Tibial nerve (tissue), 4 donors: ENCODE measurements at regions not wholly inside any gene's neighbourhood (a gene's known extent, or its start where the extent isn't known, plus 50 kb on each side); places are given as distances from the start of the nearest gene placed in this dataset.
A peak's percentile ranks its signal among the peaks of the same experiment; 100 is the strongest.

ENCODE experiments used
- DNase-seq, 2 donors: peaks; one replicate each; pipeline ENCODE4 v3.0.0-alpha.2; 2019; ENCODE audit warnings: low spot score in 2 of 2
- H3K27ac ChIP-seq, 4 donors: fragments of 200-600 bp; sonication (generic) in 3 of 4; one replicate each; pipeline ENCODE4 v1.5.1; 2017 to 2019; ENCODE audit warnings: mild to moderate bottlenecking in 1 of 4
- H3K27me3 ChIP-seq, 2 donors: fragments of 200-600 bp; sonication (generic) in 1 of 2; one replicate each; pipeline versions ENCODE4 v1.5.1 to v1.6.0; 2017 to 2019
- H3K36me3 ChIP-seq, 3 donors: fragments of 200-600 bp; sonication (generic); one replicate each; pipeline ENCODE4 v1.5.1; 2018 to 2019
- H3K4me1 ChIP-seq, 4 donors: fragments of 200-600 bp; sonication (generic) in 3 of 4; one replicate each; pipeline ENCODE4 v1.5.1; 2017 to 2019
- H3K4me3 ChIP-seq, 4 donors: fragments of 200-600 bp; sonication (generic) in 3 of 4; one replicate each; pipeline ENCODE4 v1.5.1; 2017 to 2019; ENCODE audit warnings: mild to moderate bottlenecking in 1 of 4, moderate library complexity in 1 of 4
- H3K9me3 ChIP-seq, 4 donors: fragments of 200-600 bp; sonication (generic) in 3 of 4; one replicate each; pipeline ENCODE4 v1.5.1; 2017 to 2019
- CTCF ChIP-seq, 5 experiments: fragments of 200-600 bp in 3 of 5; fragments of 450-650 bp in 2 of 5; sonication (generic) in 3 of 5; IDR thresholded peaks; one replicate each; pipeline ENCODE4 v1.5.1; 2016 to 2019; ENCODE audit warnings: antibody characterized with exemption in 5 of 5, mild to moderate bottlenecking in 3 of 5, moderate library complexity in 2 of 5
- EP300 ChIP-seq, 2 donors: sonication (generic); formaldehyde crosslinking; IDR thresholded peaks; one replicate each; pipeline ENCODE4 v1.6.1; 2017; ENCODE audit warnings: antibody characterized with exemption in 2 of 2, mild to moderate bottlenecking in 1 of 2
- POLR2A ChIP-seq, 2 donors: fragments of 450-650 bp; IDR thresholded peaks; one replicate each; pipeline ENCODE4 v1.6.1; 2017; ENCODE audit warnings: antibody characterized with exemption in 2 of 2, mild to moderate bottlenecking in 2 of 2, moderate library complexity in 2 of 2
- WGBS, 2 donors: methylation state at CpG; one replicate each; pipeline ENCODE4 v1.1.5; 2018; 5-methylcytosine and 5-hydroxymethylcytosine counted together

- Histone ChIP-seq H3K27ac (peak overlapping the region in 2 of 4 donors; percentile 67 to 74), H3K36me3 (no peaks in the 10 kb centered on the region), H3K27me3 (no peaks in the 10 kb centered on the region), H3K4me3 (no peak overlapping the region), H3K4me1 (peaks cover 0 to 34% (median 9%) of the 10 kb centered on the region in 4 donors), H3K9me3 (peaks cover 0 to 6% (median 0%) of the 10 kb centered on the region in 4 donors)
- WGBS, 2 donors, result 97% methylated on average over 5 of the region's 5 CpGs
- TF ChIP-seq EP300 (IDR thresholded peaks at IDR 0.05) (no peak), CTCF (IDR thresholded peaks at IDR 0.05) (no peak), POLR2A (IDR thresholded peaks at IDR 0.05) (no peak)
- DNase-seq, result no peak
Observed at GRCh38 chr5:142445266-142445665, 120.4 kb upstream of the SPRY4 start.

GRCh38 chr5:142441616-142442015, 116.8 kb upstream of the SPRY4 start:
- TF ChIP-seq EP300 (IDR thresholded peaks at IDR 0.05), result no peak
- no peak for TF ChIP-seq CTCF (IDR thresholded peaks at IDR 0.05)
- no peak for TF ChIP-seq POLR2A (IDR thresholded peaks at IDR 0.05)
- Histone ChIP-seq H3K27ac (peak overlapping the region in 2 of 4 donors; percentile 60 to 65), H3K4me3 (no peak overlapping the region), H3K36me3 (no peaks in the 10 kb centered on the region), H3K4me1 (peaks cover 0 to 59% (median 26%) of the 10 kb centered on the region in 4 donors), H3K9me3 (no peaks in the 10 kb centered on the region), H3K27me3 (no peaks in the 10 kb centered on the region)
- no peak for DNase-seq
- WGBS, 2 donors, result 28 to 36% methylated on average over 12 of the region's 12 CpGs

- H3K4me1 ChIP-seq, result peaks cover 0 to 53% (median 24%) of the 10 kb centered on the region in 4 donors
- H3K27ac ChIP-seq, result peak overlapping the region in 2 of 4 donors; percentile 31 to 65
- H3K27me3 ChIP-seq, result no peaks in the 10 kb centered on the region
- DNase-seq, result no peak
- H3K36me3 ChIP-seq, result no peaks in the 10 kb centered on the region
- TF ChIP-seq POLR2A (IDR thresholded peaks at IDR 0.05), result no peak
- peak in 1 of 2 donors; percentile 83 for TF ChIP-seq EP300 (IDR thresholded peaks at IDR 0.05)
- no peaks in the 10 kb centered on the region for H3K9me3 ChIP-seq
- WGBS, 2 donors, result 25 to 33% methylated on average over 7 of the region's 7 CpGs
- H3K4me3 ChIP-seq, result peak overlapping the region in 1 of 4 donors; percentile 8
Observed at GRCh38 chr5:142439207-142439860, 114.5 kb upstream of the SPRY4 start.

- Histone ChIP-seq H3K27me3 (no peaks in the 10 kb centered on the region), H3K27ac (peak overlapping the region in 2 of 4 donors; percentile 30 to 65), H3K4me3 (no peak overlapping the region), H3K36me3 (no peaks in the 10 kb centered on the region), H3K4me1 (peaks cover 0 to 61% (median 28%) of the 10 kb centered on the region in 4 donors), H3K9me3 (no peaks in the 10 kb centered on the region)
- WGBS, 2 donors, result 41 to 65% methylated on average over 2 of the region's 2 CpGs
- no peak for DNase-seq
- TF ChIP-seq CTCF (IDR thresholded peaks at IDR 0.05), result no peak
- TF ChIP-seq EP300 (IDR thresholded peaks at IDR 0.05), result no peak
- no peak for TF ChIP-seq POLR2A (IDR thresholded peaks at IDR 0.05)
Observed at GRCh38 chr5:142438573-142438972, 113.8 kb upstream of the SPRY4 start.

- no peaks in the 10 kb centered on the region for H3K36me3 ChIP-seq
- peak overlapping the region in 2 of 4 donors; percentile 37 to 65 for H3K27ac ChIP-seq
- H3K4me1 ChIP-seq, result peaks cover 0 to 70% (median 35%) of the 10 kb centered on the region in 4 donors
- no peaks in the 10 kb centered on the region for H3K9me3 ChIP-seq
- H3K27me3 ChIP-seq, result no peaks in the 10 kb centered on the region
- DNase-seq, result no peak
- WGBS, 2 donors, result 48 to 56% methylated on average over 4 of the region's 4 CpGs
- TF ChIP-seq POLR2A (IDR thresholded peaks at IDR 0.05) (no peak), EP300 (IDR thresholded peaks at IDR 0.05) (no peak), CTCF (IDR thresholded peaks at IDR 0.05) (no peak)
- H3K4me3 ChIP-seq, result no peak overlapping the region
Observed at GRCh38 chr5:142437563-142437962, 112.7 kb upstream of the SPRY4 start.
